Stimulated activated CD8-positive, alpha-beta memory T cell treated with anti-CD3 and anti-CD28 coated beads, Interleukin-7, amount 100 ng/mL, for 1 hour (primary cell): ENCODE measurements at regions not wholly inside any gene's neighbourhood (a gene's known extent, or its start where the extent isn't known, plus 50 kb on each side); places are given as distances from the start of the nearest gene placed in this dataset.

ENCODE experiments used
- DNase-seq, 2 donors: peaks; one replicate each; pipeline ENCODE4 v3.0.0-alpha.2; 2020; ENCODE audit warnings: low read depth in 2 of 2

DNA sequence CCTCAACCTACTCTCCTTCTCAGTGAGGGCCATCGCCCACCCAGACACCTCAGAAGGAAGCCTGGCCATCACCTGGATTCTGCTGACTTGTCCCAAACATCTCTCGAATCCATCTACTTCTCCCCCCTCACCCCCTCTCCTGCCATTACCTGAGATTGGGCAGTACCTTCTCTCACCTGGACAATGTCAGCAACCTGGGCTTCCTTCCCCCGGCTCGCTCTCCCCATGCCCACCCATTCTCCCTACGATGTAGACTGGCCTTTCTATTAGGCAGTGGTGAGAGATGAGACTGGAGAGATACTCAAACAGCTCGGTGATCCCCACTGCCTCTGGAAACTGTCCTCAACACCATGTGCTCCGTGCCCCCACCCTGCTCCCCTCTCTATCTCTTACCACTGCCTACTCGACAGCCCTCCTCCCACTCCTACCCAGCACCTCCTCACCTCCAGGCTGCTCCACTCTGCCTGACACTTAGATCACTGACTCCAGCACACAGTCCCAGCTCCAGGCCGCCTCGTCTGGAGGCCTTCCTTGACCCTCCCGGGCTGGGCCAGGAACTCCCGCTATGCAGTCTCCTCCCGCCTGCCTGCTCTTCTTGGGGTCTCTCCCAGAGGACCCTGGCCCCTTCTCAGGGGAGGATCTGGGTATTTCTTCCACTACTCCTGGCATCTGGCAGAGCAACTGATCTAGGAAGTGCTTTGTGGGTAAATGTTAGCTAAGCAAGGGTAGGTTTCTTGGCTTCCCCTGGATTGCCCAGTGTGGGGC lies 235.8 kb upstream of the NLRP1 start:
- no peak for DNase-seq

DNA sequence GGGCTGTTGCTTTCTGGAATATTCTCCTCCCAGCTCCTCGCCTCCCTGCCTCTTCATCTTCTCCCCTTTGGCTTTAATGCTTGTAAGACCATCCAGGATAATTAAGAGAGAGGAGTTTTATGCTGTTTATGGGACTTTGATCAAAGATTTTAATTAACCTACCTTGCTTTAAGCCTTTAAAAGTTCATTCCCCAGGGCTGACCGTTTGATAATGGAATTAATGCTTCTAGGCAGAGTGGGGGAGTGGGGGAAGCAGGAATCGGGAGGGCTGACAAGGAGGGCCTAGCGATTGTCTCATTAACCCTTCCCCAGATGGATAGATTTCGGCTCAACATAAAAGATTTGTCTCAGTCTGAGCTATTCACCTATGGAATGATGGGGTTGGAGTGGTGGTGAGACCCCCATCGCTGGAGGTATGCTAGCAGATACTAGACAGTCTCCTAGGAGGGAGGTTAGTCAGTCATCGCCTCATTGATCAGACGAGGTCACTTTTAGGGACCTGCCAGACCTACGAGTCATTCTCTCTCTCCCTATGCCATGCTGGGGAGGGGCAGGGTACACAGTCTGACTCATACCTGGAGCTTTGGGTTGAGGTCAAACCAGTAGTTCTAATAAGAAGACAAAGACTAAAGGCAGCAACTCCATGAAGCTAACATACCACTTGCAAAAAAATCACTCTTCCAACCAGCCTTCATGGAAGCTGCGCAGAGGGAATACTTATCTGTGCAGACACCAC lies 236.6 kb upstream of the NLRP1 start:
- no peak for DNase-seq

DNA sequence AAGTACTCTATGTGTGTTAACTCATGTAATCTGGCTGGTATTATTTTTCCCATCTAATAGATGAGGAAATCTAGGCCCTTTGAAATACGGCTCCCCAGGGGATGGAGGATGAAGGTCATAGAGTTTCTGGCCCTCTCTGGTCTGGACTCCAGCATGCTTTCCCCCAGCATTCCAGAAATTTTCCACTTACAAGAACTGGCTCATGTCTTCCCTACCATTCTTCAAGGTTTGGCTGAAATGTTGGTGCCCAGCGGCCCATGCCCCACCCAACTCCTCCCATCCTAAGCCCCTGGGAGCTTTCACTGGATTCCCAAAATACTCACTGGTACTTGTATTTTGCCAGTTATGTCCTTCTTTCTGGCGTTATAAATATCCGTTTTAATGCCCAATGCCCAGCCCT lies 237.5 kb upstream of the NLRP1 start:
- DNase-seq: no peak

DNA sequence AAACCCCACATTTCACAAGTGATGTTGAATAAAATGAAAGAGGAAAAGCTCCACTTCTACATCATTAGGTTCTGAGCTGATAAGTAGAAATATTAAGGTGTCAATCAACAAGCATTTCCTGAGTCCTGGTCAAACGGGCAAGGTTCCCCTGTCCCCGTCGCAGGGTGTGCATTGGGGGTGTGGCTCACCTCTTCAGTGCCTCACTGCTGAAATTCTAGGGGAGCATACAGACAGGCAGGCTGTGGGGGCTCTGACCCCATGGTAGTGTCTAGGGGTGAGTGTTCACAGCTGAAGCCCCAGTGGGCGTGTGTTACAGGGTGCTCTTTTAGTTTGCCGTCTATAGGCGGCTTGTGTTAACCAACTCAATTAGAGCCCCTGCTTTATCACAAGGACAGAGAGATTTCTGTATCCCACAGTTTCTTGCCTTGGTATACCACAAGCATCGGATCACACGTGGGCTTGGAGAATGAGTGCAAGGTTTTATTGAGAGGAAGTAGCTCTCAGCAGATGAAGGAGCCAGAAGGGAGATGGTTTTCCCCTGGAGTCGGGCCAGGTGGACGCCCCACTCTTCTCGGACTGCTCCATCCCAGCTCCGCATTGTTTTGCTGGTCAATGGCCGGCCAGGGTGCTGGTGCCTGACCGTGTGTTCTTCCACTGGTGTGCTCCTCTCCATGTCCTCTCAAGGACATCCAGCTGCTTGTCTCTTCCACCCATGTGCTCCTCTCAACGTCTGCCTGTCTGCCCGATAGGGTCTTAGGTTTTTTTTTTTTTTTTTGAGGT lies 238.2 kb upstream of the NLRP1 start:
- no peak for DNase-seq

DNA sequence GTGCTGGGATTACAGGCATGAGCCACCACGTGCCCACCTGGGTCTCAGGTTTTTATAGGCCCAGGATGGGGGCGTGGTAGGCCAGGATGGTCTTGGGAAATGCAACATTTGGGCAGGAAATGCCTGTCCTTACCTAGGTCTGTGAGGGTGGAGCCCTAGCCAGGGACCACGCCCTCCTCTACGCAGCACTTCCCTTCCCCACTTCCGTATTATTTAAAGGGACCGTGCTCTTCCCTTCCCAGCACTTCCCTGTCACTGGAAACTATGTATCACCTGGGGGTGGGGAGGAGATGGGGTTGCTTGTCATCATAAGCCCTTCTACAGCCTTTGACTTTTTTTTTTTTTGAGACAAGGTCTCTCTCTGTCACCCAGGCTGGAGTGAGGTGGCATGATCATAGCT lies 238.9 kb upstream of the NLRP1 start:
- no peak for DNase-seq

DNA sequence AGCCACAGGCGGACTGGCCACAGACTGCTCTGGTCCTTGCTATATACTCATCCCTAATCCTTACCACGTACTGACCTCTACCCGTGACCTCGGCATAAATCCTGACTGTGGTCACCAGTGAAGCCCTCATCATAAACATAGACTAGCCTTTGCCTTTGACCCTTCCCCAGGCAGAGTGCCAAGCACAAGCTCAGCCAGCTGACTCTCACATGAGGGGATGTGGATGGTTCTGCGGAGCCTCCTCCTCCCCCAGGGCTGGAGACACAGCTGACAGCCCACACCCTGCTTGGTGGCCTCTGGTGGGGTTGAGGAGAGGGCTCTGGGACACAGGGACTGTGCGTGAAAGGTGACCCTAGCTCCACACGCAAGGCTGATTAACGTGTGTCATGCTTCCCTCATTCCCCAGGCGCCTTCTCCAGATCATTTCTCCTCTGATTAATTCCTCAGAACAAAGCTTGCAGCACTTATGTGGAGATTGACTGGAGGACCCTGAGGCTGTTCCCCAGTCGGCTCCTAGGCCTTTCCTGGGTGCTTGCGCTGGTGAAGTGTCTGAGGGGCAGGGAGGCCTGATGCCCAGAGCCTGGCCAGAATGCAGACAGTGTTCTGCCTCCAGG lies 241.5 kb upstream of the NLRP1 start:
- DNase-seq: no peak

DNA sequence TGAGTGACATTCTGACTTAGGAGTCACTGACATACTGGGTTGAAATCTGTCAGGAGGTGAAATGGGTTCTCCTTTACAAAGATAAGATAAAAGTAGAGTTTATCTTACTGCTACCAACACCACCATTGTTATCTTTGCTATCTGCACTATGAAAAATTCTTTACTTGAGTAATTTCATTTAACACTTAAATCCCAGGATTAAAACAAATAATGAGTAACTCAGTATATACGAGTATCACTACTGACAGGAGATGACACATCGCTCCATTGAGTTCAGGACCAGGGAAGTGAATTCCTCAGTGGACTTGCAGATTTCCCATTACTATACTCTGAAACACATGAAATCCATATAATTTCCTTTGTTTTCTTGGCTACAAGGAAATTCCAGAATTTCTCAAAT lies 242.1 kb upstream of the NLRP1 start:
- no peak for DNase-seq

DNA sequence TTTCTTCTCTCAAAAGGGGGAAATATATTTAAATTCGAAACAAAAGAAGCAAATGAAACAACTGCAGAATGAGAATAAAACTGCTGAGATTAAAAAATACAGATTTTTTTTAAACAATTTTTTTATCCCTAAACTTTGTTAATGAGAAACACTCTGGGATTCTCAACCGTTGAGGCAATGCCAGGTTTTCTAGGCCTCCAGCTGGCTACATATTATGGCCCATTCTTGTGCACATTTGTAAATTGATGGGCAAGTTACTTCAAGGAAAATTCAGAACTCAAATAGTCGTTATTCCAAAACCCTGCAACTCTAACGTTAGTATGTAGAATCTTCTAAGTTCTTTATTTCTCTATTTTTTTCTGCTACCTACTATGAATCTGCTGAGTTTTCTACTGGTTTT lies 239.3 kb upstream of the WSCD1 start:
- no peak for DNase-seq

DNA sequence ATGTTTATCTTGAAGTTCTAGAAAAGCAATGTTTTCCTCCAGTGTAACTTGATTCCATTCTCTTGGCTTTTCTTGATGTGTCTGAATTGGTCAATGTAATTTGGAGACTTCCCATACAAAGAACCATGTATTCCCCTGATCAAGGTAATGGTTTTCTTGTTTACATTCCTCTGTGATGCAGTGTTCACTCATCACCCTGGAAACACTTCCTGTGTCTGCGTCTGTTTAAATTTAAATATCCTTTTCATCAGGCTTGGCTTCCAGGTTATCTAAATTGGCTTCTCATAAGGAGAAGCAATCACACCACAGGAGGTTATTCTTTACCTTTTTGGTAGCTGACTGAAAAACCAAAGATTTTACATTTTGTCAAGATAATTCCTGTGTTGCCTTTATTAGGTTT lies 237.3 kb upstream of the WSCD1 start:
- DNase-seq: no peak

DNA sequence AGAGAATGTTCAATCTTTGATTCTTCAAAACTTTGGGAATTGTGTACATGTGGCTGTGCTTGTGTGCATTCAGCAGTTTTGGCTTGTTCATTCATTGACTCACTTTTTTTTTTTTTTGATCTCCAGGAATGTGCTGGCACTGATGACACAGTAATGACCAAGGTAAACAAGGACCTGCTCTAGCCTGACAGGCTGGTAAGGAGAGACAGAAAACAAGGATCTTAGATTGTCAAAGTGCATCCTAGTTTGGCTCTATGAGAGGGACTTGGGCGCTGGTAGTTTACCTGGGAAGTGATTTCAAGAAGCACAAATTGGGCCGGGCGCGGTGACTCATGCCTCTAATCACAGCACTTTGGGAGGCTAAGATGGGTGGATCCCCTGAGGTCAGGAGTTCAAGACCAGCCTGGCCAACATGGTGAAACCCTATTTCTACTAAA lies 233.1 kb upstream of the WSCD1 start:
- DNase-seq: no peak

DNA sequence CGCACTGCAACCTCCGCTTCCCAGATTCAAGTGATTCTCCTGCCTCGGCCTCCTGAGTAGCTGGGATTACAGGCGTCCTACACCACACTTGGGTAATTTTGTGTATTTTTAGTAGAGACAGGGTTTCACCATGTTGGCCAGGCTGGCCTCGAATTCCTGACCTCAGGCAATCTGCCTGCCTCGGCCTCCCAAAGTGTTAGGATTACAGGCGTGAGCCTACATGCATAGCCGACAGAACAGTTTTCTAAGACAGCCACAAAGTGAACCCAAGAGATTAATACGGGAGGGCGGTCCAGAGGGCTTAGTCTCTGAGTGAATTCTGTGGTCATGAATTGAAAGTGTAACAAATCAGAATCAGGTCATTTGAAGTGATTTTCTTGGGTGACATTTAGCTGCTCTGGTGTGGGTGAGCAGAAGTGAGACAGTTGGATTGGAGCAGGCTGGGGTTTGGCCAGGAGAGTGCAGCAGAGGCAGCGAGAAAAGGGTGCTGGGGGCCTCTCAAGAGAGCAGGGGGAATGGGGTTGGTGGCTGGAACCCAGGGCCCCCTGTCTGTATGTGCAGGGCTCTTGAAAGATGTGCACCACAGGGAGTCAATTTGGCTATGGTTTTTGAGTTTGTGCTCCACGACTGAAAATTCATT lies 231.4 kb upstream of the WSCD1 start:
- DNase-seq: no peak

DNA sequence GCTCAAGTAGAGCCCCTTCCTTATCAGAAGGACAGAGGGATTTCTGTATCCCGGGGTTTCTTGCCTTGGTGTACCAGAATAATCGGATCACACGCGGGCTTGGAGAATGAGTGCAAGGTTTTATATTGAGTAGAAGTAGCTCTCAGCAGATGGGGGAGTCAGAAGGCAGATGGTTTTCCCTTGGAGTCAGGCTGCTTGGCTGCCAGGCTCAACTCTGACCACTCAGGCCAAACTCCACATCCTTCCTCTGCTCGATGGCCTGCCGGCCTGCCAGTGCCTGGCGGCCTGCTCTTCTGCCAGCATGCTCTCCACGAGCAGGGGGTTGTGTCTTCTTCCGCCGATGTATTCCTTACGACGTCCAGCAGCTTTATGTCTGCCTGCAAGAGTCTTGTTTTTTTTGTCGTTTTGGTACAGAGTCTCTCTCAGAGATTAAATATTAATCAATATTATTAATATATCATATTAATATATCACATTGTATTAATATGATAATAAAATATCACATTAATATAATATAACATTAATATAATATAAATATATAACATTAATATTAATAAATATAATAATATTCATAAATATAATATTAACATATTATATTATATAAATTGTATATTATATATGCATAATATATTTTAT lies 229.2 kb upstream of the WSCD1 start:
- no peak for DNase-seq

DNA sequence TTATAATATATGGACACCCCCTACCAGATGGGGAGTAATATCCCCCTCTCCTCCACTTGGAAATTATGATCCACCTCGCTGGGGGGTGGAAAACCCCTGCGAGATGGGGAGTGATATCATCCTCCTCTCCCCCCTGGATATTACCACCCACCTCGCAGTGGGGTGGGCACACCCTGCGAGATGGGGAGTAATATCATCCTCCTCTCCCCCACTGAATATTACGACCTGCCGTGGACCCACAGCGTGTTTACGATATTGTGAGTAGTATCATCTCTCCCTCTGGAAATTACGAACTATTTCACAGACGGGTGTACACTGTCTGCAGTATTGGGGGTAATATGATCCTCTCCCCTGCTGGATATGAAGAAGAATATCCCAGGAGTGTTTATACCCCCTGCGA lies 228.3 kb upstream of the WSCD1 start:
- no peak for DNase-seq

DNA sequence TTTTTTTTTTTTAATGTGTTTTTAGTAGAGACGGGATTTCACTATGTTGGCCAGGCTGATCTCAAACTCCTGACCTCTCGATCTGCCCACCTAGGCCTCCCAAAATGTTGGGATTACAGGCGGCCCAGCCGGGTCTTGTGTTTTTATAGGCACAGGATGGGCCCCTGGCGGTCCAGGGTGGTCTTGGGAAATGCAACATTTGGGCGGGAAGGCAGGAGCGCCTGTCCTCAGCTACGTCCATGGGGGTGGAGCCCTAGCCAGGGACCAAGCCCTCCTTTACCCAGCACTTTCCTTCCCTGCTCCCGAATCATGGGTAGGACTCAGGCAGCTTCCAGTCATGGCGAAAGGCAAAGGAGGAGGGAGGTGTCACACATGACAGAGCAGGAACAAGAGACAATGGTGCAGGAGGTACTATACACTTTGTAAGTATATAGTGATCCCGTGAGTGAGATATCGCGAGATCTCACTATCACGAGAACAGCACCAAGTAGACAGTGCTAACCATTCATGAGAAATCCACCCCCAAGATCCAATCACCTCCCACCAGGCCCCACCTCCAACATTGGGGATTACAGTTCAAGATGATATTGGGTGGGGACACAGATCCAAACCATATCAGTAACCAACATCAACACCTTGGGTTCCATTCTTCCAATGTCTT lies 226.7 kb upstream of the WSCD1 start:
- no peak for DNase-seq

DNA sequence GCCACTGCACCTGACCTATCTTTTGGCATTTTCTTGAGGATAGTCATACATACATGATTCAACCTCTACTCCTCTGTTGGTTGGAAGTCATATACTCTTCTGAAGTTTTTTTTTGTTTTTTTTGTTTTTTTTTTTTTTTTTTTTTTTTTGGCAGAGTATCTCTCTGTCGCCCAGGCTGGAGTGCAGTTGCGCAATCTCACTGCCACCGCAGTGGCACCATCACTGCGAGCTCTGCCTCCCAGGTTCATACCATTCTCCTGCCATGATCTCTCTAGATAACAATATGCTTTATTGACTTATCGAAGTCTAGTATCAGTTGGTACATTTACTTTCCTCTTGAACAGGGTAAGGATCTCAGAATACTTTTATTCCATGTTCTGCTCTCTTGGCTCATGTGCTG lies 224.2 kb upstream of the WSCD1 start:
- no peak for DNase-seq

DNA sequence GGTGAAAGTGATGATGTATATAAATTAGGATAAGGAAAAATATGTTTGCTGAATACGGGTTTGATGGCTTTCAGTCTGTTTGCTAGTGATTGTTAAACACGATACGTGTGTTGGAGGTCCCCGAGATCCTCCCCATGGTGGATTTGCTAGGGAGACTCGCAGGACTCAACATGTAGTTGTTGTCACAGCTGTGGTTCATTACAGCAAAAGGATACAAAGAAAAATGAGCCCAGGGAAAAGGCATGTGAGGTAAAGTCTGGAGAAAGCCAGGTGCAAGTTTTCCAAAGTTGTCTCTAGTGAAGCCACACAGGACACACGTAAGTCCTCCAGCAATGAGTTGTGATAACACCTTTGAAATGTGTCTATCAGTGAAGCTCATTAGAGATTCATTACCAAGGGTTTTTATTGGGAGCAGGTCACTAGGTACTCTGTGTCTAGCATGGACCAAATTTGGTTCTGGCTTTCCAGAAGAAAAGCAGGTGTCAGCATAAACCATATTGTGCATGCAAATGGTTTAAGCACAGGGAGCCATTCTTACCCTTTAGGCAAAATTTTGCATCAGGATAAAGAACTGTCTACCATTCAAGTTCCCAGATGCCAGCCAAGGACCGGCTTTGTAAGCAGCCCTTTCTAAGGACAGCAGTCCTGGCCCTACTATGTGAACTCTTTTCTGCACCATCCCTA lies 215.2 kb upstream of the WSCD1 start:
- no peak for DNase-seq

DNA sequence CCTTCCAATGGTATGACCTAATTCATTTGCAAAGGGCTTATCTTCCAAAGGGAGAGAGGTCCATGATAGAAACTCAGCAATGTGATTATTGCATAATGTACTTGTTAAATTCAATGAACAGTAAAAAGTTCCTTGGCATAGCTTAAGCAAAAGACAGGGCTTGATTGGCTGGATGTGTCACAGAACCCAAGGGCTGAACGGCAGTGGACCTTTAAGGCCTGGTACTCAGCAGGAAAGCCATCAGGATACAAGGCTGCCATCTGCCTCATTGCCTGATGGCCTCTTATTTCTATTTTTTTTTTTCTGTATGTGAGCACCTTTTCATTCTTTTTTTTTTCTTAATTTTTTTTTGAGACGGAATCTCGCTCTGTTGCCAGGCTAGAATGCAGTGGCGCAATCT lies 208.9 kb upstream of the WSCD1 start:
- no peak for DNase-seq

DNA sequence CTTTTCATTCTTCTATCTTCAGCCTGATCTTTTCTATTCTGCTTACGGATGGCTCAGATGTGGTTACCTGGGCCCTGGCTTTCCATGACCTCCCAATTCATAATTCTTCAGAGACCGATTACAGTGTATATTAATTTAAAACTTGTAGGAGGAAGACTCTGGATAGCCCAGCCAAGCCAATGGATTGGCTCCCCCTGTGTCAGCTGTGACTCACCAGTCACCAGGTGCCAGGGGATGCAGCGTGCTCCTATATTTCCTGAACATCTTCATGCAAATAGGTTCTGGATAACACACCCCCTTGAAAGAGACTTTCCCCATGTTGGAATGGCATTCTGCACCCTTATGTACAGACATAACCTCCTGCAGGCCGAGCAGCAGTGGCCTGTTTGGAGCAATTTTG lies 208.3 kb upstream of the WSCD1 start:
- DNase-seq: no peak

DNA sequence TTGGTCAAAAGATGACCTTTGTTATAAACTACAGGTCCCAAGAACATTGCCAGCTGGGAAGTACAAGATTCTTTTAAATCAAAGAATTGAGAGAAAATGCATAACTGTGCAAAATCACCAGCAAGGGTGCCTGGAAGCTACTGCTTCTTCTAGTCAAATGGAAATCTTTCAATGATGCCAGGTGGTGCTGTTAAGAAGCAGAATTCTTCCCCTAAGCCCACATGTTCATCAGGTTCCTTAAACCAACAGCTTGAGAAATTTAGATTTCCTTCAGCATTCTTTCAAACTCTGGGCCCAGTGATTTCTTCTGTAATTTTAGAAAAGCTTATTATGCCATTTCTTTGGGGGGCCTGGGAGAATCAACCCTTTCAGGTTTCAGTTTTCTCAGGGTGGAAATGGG lies 207.8 kb upstream of the WSCD1 start:
- no peak for DNase-seq
